OCI-LY3 (cell line): ENCODE measurements at regions not wholly inside any gene's neighbourhood (a gene's known extent, or its start where the extent isn't known, plus 50 kb on each side); places are given as distances from the start of the nearest gene placed in this dataset.

ENCODE experiments used
- CTCF ChIP-seq: fragments of 200-600, 300-600 bp; sonication (generic); IDR thresholded peaks from 2 replicates; pipeline ENCODE4 v1.5.1; 2014; ENCODE audit warnings: antibody characterized with exemption, low read length, low read depth
- EZH2phosphoT487 ChIP-seq: fragments of 200-600 bp; shearing (Covaris generic); IDR thresholded peaks from 2 replicates; pipeline ENCODE4 v1.6.1; 2018; ENCODE audit warnings: antibody characterized with exemption, mixed run types, low read depth

GRCh38 chr16:9241177-9241576 is 149.7 kb downstream of the HAPSTR1 start:
- TF ChIP-seq CTCF: no peak
- TF ChIP-seq EZH2phosphoT487: no peak
